ENCODE measurements at regions not wholly inside any gene's neighbourhood (a gene's known extent, or its start where the extent isn't known, plus 50 kb on each side); places are given as distances from the start of the nearest gene placed in this dataset.

- DNase-seq, result peak; percentile 89
Observed at GRCh38 chr1:181142096-181142958, 53.8 kb downstream of the IER5 start.

GRCh38 chr1:181143102-181143859 lies 54.8 kb downstream of the IER5 start:
- no peak for DNase-seq

GRCh38 chr1:181144238-181144637 lies 55.7 kb downstream of the IER5 start:
- no peak for DNase-seq

GRCh38 chr1:181148636-181149035 lies 60.1 kb downstream of the IER5 start:
- DNase-seq, result no peak

- DNase-seq, result peak; percentile 62
Observed at GRCh38 chr1:181149326-181150125, 61.0 kb downstream of the IER5 start.

- no peak for DNase-seq
Observed at GRCh38 chr1:181150273-181150672, 61.8 kb downstream of the IER5 start.

GRCh38 chr1:181150842-181151241 lies 62.3 kb downstream of the IER5 start:
- no peak for DNase-seq

GRCh38 chr1:181151378-181152326 lies 63.2 kb downstream of the IER5 start:
- no peak for DNase-seq

- no peak for DNase-seq
Observed at GRCh38 chr1:181152892-181153633, 64.6 kb downstream of the IER5 start.

GRCh38 chr1:181153634-181153961 lies 65.1 kb downstream of the IER5 start:
- DNase-seq, result no peak

GRCh38 chr1:181155339-181155738 lies 66.8 kb downstream of the IER5 start:
- DNase-seq, result no peak

- peak; percentile 47 for DNase-seq
Observed at GRCh38 chr1:181159451-181160140, 71.1 kb downstream of the IER5 start.

- DNase-seq, result no peak
Observed at GRCh38 chr1:181160322-181160721, 71.8 kb downstream of the IER5 start.

- DNase-seq, result no peak
Observed at GRCh38 chr1:181160998-181161870, 72.7 kb downstream of the IER5 start.

- no peak for DNase-seq
Observed at GRCh38 chr1:181163662-181164061, 75.2 kb downstream of the IER5 start.

GRCh38 chr1:181166377-181167196 lies 78.1 kb downstream of the IER5 start:
- DNase-seq, result peak; percentile 53

- DNase-seq, result no peak
Observed at GRCh38 chr1:181169281-181169865, 80.9 kb downstream of the IER5 start.

- no peak for DNase-seq
Observed at GRCh38 chr1:181170194-181170593, 81.7 kb downstream of the IER5 start.
